RPMI8226 (cell line): ENCODE measurements at regions not wholly inside any gene's neighbourhood (a gene's known extent, or its start where the extent isn't known, plus 50 kb on each side); places are given as distances from the start of the nearest gene placed in this dataset.

Experiments
- DNase-seq: peaks from one replicate; pipeline ENCODE4 v3.0.0-alpha.2; 2015

GRCh38 chr2:57979158-57979557, 67.4 kb upstream of the VRK2 start:
- DNase-seq, result no peak

- no peak for DNase-seq
These were observed 65.4 kb upstream of the VRK2 start for GRCh38 chr2:57981083-57981768.

GRCh38 chr2:57987835-57988573, 58.6 kb upstream of the VRK2 start:
- no peak for DNase-seq

GRCh38 chr2:57990118-57990725, 56.4 kb upstream of the VRK2 start:
- DNase-seq, result no peak
